HG03520 (cell line): ENCODE measurements at regions not wholly inside any gene's neighbourhood (a gene's known extent, or its start where the extent isn't known, plus 50 kb on each side); places are given as distances from the start of the nearest gene placed in this dataset.

Source experiments
- ATAC-seq: cut with Tn5 transposase; IDR thresholded peaks from one replicate; pipeline ENCODE4 v1.9.1; 2021; ENCODE audit warnings: mild to moderate bottlenecking, moderate library complexity; ENCODE audit not compliant: unreplicated experiment

GRCh38 chr4:54542540-54543041 is 115.2 kb upstream of the KIT start:
- ATAC-seq, result no peak

GRCh38 chr4:54543088-54543795 is 114.5 kb upstream of the KIT start:
- ATAC-seq, result no peak

DNA sequence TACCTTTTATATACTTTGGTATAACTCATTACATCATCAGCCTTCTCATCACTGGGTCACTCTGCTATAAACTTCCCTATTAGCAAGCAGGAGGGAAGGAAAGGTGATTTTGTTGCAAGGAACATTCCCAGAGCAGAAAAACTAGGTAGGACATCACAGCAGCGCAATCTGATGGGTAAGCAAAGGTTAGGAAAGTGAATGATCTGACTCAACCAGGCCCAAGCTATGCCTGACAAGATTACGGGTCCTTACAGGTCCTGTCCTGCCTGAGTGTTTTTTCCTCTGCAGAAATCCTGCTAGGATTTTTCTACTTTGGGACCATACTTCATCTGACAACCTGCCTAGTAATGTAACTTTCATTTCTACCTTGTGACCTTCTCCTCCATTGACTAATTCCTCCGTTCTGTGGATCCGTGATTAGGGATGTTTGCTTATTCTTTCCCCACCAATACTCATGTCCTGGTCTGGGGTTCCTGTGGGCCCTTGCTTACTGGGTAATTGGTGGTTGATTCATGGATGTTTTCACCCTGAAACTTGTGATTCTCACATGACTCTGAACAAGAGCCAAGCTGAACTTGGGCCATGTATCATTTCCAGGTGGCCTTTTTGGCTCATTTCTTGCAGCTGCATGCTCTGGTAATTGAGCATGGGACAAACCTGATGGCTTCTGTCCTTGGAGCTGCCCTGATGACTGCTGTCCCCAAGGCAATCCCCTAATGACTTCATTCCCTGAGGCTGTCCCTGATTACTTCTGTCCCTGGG is 111.9 kb upstream of the KIT start:
- ATAC-seq, result no peak

DNA sequence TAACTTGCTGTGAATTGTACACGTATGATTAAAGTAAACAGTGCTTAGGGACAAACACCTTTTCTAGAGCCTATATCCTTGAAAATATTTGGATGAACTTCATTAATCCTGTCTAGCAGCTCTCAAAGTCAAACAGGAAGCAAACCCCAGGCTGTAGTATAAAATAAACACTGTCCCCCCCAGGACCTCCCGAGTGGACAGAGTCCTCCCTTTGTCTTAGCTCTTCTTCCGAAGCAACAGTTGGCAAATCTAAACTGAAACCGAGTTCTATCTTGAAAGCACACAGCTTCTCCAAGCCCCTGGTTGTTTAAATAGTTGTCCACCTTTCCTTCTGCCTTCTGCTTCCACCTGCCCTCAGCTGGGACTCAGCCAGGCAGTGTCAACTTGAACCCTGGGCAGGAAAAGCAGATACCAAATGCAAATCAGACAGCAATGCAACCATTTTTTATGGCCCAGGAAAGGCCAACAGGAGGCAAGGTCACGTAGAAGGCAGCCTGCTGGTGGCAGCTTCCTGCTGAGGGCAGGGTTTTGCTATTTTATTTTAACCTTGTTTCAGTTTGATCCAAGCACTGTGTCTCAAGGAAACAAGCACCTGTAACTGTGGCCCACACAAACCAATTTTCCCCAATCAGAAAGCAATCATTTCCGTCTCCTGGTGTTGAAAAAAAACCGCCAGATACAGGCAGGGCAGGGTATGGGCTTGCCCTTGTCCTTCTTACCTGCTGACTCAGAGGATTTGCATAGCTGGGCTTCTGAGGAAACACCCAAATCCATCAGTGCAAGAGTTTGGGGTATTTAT is 110.3 kb upstream of the KIT start:
- ATAC-seq, result peak; percentile 71

DNA sequence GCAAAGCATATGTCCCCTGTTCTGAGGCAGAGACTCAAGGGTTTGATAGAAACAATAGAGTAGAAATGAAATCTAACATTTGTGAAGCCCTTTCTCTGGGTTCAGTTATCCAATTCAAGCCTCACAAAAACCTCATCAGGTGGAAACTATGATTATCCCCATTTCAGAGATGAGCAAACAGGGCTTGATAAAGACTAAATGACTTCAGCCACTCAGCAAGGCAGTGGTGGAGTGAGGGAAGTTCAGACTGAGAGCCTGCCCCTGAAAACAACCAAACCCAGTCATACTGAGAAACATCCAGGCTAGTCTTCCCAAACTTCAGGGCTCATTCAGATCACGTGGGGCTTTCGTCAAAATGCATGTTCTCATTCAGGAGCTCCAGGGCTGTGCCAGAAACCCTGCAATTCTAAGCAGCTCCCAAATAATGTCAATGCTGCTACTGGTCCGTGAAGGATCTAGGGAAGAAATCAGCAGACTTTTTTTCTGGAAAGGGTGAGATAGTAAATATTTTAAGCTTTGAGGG is 109.6 kb upstream of the KIT start:
- peak; percentile 55 for ATAC-seq

DNA sequence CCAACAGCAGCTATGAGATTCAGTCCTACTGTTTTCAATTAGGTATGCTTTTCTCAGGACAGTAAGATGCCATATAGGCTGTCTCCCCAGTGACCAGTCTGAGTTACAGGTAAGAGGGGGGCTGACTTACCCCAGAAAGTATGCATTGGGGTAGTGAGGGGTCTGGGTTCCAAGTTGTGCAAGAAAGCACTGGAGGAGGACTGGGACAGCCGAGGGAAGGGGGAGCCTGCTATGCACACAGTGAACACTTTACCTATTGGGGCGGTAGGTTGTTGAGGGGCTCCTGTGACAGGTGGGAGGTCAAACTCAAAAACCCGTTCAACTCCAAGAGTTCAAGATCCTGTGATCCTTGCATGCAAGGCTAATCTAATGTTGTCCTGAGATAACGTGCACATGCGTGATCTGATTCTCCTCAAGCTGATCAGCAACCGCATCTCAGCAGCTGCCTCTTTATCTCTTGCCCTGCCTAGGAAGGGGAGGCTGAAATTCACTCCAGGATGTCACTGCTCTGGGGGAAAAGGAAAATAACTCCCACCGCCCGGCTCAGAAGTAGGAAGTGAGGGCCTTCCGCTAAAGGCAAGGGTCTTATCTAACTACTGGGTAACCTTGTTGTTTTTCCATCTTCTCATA is 108.8 kb upstream of the KIT start:
- ATAC-seq, result no peak

DNA sequence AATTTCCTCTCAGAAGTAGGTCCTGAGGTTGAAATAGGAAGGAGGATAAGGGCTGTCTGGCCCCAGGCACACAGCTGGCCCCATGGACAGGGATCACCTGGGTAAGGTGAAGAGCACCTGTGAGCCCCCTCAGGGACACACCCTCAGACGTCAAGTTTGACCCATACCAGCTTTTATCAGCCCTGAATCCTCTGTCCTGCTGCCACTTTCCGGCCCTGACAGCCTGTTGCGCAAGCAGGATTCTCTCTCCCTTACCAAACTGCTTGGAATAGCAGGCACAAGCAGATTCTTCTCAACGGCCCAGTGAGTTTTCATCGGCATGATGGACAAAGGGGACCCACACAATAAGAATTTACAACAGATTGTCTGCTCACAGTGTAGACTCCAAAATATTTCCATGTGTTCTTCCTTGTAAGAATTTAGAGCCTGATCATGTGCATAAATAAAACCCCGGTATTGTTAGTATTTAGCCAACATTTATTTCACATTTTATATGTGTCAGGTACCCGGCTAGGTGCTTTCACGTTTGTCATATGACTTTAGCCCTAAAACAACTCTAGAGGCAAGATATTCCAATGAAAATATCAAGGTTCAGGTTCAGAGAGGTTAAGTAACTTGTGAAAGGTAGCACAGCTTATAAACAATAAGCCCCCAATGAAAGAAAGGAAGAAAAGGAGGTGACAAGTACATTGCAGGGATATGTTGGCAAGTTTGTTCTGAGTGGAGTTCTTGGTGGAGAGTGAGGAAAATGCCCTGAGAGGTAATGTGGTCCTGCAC is 107.2 kb upstream of the KIT start:
- no peak for ATAC-seq

- ATAC-seq, result no peak
These were observed 104.8 kb upstream of the KIT start for GRCh38 chr4:54553001-54553400.

DNA sequence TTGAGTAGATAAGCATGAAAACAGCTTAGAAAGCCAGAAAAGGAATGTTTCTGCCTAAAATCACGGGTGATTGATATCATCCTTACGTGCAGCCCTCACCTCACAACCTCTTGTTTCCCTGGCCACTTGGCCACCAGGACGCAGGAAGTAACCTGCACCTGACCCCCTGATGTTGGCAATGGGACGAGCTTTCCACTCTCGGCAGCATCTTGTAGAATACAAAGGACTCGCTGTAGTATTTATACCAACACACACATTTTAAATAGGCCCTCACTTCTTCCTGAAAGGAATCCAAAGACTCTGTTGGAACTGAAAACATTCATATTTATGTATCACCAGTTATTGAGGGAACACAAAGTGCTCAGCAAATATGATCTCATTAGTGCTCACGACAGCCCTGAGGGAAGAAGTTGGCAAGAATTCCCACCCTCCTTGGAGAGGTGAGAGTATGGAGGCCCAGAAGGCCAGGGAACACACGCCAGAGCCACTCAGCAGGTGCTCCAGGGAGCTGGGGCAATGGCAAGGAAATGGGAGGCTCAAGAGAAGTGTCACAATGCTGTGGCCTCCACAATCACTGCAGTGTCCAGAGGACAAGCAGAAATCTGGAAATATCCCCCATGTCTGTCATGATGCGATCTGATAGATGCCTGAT is 103.3 kb upstream of the KIT start:
- no peak for ATAC-seq

GRCh38 chr4:54556051-54556450 is 101.7 kb upstream of the KIT start:
- no peak for ATAC-seq

DNA sequence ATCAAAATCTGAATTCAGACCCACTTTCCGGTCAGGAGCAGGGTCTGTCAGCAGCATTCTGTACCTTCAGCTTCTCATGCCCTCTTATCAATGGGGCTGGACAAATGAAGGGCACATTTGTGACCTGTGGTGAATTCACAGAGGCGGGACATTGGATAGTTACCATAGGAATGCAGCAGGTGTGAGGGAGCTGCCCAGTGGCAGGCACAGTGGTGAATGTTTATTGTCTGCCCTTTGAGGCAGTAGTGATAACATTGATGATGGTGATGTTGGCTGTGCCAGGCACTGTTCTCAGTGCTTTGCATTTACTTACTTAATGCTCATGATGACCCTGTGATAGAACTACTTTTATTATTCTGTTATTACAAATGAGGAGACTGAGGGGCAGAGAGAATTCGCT is 101.2 kb upstream of the KIT start:
- no peak for ATAC-seq

DNA sequence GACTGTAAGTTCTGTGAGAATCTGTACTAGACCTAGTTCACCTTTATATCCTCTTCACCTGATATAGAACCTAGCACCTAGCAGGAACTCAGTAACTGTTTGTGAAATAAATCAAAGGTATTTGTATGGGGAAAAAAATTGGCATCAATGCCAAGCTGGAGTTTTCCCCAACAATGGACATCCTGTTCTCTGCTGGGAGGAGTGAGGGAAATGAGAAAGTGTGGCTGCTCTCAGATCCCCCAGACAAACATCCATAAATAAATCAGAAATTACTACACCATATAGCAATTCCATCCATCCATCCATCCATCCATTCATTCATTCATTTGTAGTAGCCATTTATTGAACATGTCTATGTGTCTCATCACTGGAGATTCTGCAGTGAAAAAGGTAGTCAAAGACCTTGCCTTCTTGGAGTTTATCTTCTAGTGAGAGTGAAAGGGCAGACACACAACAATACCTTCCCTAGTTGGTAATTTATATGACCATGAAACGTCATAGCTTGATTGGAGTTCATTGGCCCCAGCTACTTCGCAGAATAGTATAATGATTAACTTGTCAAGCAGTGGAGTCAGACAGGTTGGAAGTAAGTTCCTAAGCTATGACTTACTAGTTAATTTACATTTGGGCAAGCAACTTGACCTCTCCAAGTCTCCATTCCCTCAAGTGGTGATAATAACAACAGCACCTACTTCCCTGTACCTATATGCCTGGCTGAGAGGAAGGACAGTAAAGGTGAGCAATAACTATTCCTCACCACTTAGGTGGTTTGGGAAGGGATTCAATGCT is 98.7 kb upstream of the KIT start:
- ATAC-seq, result no peak

- no peak for ATAC-seq
These were observed 97.2 kb upstream of the KIT start for GRCh38 chr4:54560513-54560912.

GRCh38 chr4:54561940-54562339 is 95.8 kb upstream of the KIT start:
- no peak for ATAC-seq

- peak; percentile 72 for ATAC-seq
These were observed 91.1 kb upstream of the KIT start for GRCh38 chr4:54566608-54567007.

DNA sequence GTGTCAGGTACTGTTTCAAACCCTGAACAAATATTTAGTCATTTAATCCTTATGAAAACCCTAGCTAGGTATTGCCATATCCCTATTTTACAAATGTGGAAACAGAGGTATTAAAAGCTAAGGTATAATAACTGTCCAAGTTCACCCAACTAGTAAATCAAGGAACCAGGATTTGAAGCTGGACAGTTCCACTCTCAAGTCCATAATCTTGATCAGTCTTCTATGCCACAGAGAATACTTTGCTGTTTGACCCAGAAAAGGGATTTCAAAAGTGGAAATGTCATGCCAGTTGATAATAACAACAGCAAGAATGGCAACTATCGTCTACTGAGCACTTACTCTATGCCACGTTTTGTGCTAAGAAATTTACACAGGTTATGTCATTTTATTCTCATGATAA is 90.4 kb upstream of the KIT start:
- no peak for ATAC-seq

- ATAC-seq, result no peak
These were observed 89.6 kb upstream of the KIT start for GRCh38 chr4:54568184-54568583.

DNA sequence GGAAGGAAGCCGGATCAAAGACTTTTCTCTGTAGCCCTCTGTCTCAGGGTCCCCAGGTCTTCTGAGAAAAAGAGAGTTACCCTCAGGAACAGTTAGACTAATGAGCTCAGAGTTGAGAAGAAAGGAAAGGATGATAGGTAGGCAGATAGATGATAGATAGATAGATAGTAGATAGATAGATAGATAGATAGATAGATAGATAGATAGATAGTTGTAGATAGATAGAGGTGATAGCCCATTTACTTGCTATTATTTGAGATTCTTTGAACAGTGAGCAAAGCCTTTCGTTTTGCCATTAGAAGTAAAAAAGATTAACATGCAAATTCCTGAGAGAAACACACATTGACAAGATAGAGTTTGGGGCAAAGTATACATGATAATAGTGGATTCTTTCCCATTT is 86.9 kb upstream of the KIT start:
- ATAC-seq, result no peak
